ENCODE measurements at regions not wholly inside any gene's neighbourhood (a gene's known extent, or its start where the extent isn't known, plus 50 kb on each side); places are given as distances from the start of the nearest gene placed in this dataset.
"Not testable (repeated sequence)": the region's sequence is repeated elsewhere in the genome, so short reads cannot be mapped to it uniquely, and the experiment has no call there.

DNA sequence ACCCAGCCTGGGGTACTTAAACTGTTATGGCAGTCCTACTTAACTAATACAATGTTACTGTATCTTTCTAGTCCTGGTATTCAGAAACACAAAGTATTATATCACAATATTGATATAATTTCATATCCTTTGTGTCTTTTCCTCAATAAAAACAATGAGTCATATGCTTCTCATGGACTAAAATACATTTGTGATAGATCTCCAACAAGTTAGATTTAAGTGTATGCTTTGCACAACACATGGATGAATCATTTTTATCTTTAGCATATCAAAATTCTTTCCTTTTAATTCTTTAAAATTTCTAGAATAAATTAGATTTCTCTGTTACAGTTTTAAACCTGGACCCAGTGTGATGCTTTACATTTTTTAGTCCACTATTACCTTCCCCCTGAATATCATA is 1357.8 kb upstream of the ATXN8OS start:
- no peak for FAIRE-seq

DNA sequence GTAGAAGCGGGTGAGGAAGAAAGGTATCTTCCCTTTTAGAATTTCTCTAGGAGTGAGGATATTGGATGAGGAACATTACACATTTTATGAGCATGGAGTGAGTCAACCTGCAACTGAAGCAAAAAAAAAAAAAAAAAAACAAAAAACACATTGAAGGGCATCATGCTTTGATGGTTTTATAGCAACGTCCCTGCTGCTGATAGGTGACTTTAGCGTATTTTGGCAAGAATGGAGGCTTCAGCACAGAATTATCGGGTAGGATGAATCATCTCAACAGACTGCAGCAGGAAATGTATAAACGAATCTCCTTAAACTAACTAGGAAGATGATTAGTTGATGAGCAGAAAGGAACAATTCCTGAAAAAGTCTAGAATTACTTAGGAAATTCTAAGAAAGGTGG is 1359.6 kb upstream of the ATXN8OS start:
- FAIRE-seq = no peak

DNA sequence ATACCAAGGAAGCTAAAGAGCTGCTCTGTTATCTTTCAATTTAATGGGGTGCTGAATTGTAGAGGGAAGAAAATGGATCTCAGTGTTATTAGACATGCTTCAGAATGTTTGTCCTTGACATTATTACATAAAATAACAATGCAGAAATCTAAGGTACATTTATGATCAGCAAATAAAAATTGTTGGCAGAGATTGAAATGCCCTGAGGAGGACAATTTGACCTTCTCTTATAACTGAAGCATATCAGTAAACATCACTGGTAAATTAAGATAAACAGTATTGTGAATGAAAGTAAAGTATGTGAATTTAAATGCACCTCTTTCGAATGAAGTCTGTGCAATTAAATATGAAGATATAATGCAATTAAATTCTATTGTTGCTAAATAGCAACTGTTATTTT is 1362.1 kb upstream of the ATXN8OS start:
- FAIRE-seq = no peak

DNA sequence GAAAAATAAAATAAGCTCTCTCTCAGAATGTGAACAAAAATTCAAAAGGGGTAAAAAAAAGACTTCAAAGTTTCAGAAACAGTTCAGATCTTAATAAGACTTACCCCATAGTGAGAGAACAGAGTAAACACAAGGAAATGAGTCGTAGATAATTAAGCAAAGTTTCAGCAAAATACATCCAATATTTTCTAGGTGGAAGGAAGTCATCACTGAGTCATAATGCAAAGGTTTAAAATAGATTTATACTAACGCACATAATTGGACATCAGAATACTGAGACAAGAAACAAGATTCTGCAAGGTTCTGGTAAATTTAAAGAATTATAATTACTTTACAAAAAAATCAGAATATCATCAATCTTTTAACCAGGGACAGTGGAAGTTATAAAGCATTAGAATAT is 1370.7 kb upstream of the ATXN8OS start:
- FAIRE-seq = no peak

DNA sequence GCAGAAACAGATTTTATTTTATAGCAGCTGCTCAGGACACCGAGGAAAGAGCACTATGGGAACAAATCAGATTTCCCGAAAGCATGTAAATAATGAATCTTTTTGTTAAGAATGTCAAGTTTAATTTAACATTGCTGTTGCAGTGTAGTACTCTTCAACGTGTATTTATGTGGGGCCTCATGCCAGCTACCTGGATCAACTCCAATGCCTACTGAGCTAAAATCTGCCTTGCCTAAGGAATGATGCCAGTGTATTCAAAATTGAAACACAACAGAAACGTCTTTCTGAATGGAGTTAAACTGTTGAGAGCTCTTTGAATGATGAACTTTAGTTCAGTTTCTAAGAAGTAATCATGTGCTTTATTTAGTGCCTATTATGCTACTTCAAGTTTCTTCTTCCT is 1379.8 kb upstream of the ATXN8OS start:
- FAIRE-seq = no peak

DNA sequence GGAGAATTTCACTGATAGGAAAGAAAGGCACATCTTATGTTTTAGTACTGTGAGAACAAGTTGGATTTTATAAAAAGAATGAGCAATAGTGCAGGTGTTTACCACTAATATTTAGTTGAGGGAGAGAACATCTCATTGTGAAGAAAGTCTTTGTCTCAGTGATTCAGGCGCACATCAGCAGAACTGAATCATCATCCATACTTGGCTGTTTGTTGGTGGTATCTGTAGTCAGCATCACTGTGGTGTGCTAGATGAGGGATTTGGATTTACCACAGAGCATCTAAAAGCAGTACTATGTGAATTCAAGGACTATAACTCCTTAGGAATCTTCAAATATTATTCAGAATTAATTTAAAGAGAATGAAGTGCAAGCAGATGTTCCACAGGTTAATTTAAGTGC is 1380.5 kb upstream of the ATXN8OS start:
- no peak for FAIRE-seq

DNA sequence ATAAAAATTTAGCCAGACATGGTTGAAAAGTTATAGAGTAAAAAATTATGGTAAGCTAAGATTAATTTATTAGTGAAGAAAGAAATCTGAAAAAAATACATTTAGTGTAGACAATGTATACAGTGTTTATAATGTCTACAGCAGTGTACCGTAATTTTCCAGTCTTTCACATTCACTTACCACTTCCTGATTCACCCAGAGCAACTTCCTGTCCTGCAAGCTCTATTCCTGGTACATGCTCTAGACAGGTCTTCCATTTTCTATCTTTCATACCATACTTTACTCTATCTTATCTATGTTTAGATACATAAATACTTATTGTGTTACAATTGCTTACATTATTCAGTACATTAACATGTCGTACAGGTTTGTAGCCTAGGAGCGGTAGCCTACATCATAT is 1387.8 kb upstream of the ATXN8OS start:
- no peak for FAIRE-seq

DNA sequence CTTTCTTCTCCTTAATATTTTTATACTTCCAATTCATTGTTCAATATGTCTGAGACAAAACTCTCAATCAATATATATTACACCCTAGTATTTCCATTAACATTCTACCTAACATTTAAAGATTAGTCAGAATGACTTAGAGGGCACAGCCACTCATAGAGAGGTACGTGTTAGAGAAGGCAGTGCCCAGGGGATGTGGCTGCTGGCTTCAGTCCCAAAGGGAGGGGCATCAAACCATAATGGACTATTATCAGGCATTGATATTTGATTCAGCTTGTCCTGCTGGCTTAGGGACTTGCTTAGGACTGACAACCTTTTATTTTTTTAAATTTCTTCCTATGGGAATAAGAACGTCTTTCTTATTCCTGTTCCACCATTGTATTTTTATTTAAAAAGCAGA is 1392.0 kb upstream of the ATXN8OS start:
- FAIRE-seq = no peak

DNA sequence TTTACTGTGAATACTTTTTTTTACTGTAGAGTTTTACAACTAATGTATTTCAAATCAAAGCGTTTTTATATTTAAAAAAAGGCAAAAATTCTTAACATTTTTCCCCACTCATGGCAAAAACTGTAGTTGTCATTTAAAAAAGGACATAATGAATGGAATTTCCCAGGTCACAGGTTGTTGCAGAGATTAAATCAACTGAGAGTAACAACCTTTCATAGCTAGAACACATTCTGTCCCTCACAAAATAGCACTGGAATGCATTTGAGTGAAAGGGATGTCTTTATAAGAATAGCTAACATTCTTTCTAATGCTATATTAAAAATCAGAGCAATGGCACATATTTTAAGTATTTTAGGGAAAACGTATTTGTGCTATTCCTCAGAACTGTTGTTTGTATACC is 1393.3 kb upstream of the ATXN8OS start:
- FAIRE-seq = no peak

DNA sequence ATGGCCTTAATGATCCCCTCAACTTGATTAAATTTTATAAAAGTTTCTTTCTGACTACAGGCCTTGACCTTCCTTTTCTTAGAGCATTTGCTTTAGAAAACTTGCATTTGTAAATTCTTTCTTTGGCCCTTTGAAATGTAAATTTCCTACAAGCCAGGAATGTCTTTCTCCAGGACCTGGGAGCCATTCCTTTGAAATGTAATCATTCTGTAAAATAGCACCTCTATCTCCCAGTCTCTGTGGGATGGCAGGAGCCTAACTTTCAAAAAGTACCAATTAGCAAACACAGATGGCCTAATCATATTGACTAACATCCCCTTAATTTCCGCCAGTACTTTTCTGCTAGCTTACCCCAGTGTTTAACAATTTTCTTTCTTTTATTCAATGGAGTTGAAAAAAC is 1394.2 kb upstream of the ATXN8OS start:
- no peak for FAIRE-seq

DNA sequence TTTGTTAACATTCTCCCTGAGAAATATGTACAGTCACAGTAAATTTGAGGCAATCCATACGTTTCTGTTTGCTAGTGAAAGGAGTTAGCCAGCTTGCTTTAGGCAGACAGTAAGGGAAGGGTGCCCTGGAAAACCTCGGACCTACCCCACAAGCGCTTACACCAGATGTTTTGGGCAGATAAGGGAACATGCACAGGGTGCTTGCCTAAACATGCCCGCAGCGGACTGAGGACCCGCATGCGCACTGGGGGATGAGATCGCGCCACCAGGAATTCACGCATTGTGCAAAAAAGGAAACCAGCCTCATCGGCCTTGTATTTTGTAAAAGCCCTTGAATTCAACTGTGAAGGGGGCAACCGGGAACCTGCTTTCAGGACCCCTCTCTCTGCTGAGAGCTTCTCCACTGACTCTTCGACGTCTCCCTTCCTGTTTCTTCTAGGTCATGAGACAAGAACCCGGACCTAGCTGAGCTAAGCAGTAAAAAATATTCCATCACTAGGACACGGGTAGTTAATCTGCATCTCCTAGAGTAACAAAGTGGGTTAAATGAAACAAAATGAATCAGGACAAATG is 1399.2 kb upstream of the ATXN8OS start:
- no peak for FAIRE-seq

DNA sequence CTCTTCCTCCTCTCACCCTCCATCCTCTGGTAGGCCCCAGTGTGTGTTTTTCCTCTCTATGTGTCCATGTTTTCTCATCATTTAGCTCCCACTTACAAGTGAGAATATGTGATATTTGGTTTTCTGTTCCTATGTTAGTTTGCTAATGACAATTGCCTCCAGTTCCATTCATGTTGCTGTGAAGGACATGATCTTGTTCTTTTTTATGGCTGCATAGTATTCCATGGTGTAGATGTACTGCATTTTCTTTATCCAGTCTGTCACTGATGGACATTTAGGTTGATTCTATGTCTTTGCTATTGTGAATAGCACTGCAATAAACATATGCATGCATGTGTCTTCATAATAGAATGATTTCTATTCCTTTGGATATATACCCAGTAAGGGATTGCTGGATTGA is 1401.6 kb upstream of the ATXN8OS start:
- not testable (repeated sequence) for FAIRE-seq

DNA sequence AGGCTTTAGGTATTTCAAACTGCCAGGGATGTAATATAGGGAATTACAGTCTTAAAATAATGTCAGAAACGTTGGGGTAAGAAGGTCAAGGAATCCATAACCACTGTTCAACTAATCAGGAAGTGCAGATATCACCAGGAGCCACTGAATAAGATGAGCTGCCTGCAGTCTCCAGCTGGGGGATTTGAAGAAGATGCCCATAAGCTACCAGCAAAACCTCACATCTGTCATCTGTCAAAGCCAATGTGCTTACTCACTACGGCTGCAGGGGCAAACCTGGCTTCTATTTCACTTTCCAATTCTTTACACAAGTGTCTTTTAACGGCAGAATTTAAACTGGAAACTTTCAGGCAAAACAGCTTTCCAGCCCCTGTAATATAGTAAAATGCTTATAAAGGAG is 1410.1 kb upstream of the ATXN8OS start:
- FAIRE-seq = no peak

DNA sequence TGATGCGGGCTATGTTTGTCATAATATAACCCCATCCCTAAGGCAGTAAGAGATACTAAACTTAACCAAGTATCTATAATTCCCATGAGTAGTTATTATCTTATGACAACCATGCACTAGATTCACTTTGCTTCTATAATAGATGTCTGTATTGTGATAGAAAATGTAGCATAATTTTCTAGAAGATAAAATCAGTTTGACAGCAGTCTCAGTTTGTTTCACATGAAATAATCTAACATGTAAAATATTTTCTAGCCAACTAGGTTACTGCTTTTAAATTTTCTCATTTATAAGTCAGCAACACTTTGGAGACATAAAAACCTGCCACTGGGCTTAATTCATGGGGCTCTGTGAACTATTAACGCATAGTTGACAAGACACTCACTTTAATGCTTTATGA is 1410.7 kb upstream of the ATXN8OS start:
- FAIRE-seq = no peak

DNA sequence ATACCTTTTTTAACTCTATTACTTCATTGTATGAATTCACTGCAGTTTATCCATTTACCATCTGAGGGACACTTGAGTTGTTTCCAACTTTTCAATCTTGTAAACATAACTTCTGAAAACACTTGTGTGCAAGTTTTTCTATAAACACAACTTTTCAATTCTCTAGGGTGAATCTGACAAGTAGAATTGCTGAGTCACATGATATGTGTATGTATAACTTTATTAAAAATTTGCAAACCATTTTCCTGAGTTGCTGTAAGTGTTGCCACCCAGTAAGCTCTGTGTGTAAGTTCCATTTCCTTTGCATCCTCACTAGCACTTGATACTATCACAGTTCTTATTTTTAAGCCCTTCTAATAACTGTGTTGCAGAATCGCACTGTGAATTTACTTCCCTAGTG is 1415.6 kb upstream of the ATXN8OS start:
- no peak for FAIRE-seq

DNA sequence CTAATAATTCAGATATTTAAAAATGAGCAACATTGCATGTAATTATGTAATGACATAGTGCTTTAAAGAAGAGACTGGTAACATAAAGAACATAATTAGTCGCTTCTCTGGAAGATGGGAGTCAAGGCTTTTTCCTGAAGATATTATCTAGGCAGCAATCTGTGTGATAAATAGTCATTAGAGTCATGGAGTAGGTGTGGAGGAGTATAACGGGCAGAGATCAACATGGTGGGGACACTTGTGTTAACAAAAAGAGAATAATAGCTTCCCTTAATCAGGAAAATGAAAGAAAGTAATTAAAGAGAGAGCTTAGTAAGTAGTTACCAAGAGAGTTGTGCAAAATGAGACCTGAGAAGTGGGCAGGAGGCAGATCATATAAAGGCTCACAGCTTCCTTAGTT is 1417.1 kb upstream of the ATXN8OS start:
- no peak for FAIRE-seq

DNA sequence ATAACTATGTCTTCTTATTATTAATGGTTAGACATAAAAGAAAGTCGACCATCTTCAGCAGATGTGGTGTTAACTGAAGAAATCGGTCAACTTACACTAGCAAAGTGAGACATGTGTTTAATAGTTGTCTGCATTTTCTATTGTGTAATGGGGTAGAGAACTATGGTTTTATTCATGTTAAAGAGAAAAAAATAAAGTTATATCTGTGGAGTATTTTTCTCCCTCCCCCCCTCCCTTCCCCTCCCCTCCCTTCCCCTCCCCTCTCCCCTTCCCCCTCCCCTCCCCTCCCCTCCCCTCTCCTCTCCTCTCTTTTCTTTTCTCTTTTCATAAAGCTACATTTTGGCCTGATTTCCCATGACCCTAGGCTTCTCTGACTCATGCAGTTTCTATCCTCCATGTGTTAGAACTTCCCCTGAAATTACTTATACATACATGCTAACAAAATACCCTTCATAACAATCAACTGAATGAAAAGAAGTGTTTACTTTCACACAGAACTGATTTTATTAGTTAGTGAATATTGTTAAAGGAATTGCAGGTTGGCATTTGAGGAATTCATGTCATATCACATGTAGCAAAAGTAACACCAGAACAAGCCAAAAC is 1431.0 kb upstream of the ATXN8OS start:
- no peak for FAIRE-seq

DNA sequence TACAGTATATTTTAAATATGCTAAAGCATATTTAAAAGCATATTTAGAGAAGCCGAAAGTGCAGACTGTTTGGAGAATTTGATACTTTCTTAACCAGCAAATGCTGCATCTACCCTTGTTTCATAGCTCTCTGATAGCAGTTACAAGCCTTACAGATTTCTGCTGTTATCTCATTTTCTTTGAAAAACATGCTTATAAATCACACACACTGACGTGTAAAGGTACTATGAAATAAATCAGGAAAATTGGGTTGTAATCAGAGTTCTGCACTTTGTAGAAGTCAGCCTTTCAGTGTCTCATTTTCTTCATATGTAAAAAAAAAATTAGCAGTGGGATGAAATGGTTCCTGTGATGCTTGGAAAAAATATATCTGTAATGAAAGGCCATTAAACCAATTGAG is 1432.4 kb upstream of the ATXN8OS start:
- no peak for FAIRE-seq

DNA sequence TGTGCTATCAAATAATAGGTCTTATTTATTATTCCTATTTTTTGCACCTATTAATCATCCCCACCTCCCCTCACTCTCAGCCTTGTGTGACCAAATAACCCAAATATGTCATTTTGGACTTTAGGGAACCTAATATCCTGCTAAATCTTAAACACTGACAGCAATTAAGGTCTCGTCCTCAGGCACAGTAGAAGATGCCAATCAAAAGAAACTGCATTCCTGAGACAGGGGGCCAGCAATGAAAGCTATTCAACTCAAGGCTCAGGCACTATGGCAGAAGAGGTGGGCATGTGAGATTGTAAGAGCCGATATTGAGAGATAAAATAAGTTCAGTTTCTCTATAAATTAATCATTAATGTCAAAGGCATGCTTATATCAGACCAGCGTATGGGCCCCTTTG is 1437.7 kb upstream of the PCDH9 start:
- FAIRE-seq = no peak

DNA sequence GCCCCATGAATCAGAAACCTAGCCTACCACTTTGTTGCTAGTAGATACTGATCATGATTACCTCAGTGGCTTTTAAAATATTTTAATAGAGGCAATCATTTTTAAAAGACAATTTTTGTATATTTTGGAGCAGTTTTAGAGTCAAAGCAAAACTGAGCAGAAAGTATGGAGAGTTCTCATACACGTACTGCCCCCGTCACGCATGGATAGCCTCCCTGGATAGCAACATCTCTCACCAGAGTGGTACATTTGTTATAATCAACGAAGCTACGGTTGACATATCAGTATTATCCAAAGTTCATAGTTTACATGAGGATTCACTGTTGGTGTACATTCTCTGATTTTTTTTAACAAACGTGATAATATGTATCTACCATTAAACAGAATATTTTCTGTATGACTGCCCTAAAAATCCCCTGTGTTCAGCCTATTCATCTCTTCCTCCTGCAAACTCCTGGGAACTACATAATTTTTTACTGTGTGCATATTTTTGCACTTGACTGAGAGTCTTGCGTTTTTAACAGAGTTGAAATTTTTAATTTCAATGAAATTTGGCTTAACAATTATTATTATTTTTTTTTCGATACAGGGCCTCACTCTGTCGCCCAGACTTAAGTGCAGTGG is 1436.8 kb upstream of the PCDH9 start:
- no peak for FAIRE-seq

DNA sequence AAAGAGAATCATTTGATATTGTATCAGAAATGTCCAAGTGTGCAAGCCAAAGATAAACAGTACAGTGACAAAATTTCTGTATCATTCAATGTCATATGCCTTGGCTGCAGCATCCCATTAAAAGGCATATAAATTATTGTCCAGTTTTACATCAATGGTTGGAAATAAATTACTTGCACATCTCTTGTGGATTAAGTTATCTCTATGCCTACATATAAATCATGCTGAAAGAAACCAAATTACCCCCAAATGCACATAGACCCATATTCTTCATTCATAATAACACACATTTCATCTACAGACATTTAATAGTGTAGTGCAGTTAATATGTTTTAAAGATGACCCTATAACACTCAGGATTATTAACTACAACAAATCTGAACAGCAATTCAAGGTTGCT is 1415.7 kb upstream of the PCDH9 start:
- FAIRE-seq = no peak

DNA sequence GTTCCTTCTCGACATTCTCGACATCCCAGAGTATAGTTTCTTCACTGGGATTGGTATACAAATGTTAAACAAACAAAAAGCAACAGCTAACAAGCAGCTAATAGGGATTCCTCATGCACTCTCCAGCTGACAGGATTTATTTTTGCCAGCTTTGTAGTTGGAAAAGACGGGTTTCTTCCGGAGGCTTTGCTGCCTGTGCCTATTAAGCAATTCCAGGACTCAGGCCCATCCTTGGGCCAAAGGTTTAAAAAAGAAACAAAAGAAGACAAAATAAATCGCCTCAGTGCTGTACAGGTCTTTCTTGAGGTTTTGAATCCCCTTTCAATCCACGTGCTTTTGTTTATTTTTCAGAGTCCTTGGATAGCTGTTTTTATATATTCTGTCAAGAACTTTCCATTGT is 1414.5 kb upstream of the PCDH9 start:
- no peak for FAIRE-seq

DNA sequence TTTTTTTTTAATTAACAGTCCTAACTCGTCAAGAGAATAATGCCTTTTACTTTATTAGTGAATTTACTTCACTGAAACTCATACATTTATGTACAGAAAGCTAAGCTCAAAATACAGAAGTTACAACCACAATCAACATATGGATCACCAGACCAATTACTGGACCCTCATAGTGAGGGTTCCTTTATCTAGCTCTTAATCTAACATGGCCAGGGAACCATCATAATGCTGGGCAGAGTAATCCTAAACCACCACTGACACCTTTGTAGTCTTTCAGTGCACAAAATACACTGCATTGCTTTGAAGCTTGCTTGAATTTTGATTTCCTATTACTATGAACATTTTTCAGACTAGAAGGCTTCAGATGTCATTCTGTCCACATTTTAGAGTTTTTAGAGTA is 1406.6 kb upstream of the PCDH9 start:
- no peak for FAIRE-seq

DNA sequence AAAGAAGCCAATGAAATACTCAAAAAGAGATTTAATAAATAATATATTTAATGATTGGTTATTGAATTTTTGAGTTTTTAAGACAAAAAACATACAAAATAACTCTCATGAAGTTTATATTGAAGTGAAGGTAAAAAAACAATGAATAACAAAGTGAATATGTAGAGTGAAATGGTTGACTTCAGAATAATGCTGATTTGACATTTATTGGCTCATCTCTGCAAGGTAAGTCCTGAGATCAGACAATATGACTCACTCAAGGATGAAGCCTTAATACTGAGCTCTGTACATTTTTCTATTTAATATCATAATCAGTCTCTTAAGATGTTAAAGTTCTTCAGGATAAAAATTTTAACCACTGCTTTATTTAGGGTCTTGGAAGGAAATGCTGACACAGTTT is 1398.9 kb upstream of the PCDH9 start:
- no peak for FAIRE-seq

DNA sequence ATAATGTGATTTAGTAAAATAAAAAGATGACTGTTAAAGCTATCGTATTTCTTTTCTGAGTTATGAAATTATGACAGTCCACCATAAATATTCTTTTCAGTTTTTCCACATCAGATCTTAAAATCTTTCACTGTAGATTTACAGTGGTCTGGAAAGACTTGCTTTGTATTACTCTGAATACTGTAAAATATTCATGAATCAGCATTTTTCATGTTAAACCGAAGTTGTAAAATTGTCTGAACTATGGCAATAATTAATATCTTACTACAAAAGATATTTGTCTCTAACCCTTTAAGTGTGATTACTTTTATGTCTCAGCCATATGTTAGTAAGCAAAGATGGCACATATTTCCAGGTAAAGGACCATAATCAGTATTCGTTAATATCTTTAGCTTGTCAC is 1397.2 kb upstream of the PCDH9 start:
- FAIRE-seq = no peak

Measured in colon (tissue), 2 donors.